Stimulated activated naive CD8-positive, alpha-beta T cell treated with anti-CD3 and anti-CD28 coated beads, Interleukin-15, Interleukin-2, amounts not matched to agents 100 U/mL and 50 U/mL, for 24 hours (primary cell): ENCODE measurements at regions not wholly inside any gene's neighbourhood (a gene's known extent, or its start where the extent isn't known, plus 50 kb on each side); places are given as distances from the start of the nearest gene placed in this dataset.

ENCODE experiments used
- ATAC-seq: fragments of 150-1000 bp; cut with Tn5 transposase; one replicate; pipeline ENCODE4 v1.10.0; 2021
- DNase-seq: peaks from one replicate; pipeline ENCODE4 v3.0.0; 2021

DNA sequence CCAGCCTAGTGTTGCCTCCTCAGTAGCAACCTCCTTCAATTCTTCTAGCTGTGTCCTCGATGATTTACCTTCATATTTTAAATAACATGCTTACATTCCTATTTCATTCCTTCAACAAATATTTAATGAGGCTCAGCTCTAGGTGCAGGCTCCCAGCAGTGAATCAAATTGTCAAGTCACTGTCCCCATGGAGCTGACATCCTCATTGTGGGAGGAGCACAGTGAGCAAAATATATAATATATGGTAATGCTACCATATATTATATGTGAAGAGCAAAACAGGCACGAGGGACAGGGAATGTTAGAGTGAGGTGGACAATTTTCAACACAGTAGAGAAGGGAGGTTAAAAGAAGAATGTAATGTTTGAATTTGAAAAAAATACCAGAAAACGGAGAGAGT, 869.1 kb downstream of the SLC4A3 start:
- no peak for DNase-seq
- ATAC-seq = no peak

DNA sequence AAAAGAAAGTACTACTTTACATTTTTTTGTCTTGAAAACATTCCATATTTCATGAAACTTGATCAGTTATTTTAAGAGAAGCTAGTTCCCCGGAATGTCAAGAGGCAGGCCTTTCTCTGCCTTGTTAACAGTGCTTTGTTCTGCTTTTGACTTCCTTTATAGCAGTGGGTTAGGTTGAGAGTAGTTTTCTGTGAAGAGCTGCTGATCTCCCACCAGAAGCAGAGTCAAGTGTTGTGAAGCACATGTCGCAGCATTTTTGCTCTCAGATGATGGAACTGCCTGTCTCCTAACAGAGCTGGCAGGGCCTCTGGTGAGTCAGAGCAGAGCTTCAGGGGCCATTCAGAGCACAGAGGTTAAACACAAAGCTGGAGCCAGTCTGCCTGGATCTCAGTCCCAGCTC, 871.8 kb downstream of the SLC4A3 start:
- no peak for DNase-seq

DNA sequence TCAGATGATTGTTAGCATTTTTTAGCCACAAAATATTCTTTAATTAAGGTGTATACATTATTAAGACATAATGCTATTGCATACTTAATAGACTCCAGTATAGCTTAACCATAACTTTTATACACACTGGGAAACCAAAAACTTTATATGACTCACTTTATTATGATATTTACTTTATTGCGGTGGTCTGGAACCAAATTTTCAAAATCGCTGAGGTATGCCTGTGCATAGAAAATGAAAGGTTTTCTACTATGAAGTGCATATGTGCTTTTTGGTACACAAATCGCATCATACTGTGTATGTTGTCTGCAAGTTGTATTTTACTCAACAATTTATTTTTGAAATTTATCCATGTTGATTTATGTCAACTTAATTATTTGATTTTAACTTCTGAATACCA, 875.1 kb downstream of the SLC4A3 start:
- ATAC-seq = no peak

More for the DNA sequence above, 871.8 kb downstream of the SLC4A3 start:
- ATAC-seq = no peak

DNA sequence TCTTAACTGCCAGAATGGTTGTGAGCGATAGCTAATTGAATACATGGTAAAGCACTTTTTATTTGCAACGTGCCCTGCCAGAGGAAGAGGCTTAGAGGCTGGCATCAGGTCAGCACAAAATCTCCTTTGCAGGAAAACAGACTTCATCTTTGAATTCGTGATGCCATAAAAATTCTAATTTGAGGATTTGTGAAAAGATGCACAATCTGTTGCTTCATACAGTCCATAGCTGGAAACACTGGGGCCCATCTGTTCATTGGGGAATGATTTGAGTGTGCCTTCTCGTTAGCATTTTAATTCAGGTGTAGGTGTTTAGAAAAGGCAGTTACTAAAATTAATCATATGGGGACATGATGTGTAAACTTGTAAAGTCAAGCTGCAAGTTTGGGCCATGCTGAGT, 876.0 kb downstream of the SLC4A3 start:
- DNase-seq = no peak
- ATAC-seq = no peak

More for the DNA sequence above, 875.1 kb downstream of the SLC4A3 start:
- no peak for DNase-seq

DNA sequence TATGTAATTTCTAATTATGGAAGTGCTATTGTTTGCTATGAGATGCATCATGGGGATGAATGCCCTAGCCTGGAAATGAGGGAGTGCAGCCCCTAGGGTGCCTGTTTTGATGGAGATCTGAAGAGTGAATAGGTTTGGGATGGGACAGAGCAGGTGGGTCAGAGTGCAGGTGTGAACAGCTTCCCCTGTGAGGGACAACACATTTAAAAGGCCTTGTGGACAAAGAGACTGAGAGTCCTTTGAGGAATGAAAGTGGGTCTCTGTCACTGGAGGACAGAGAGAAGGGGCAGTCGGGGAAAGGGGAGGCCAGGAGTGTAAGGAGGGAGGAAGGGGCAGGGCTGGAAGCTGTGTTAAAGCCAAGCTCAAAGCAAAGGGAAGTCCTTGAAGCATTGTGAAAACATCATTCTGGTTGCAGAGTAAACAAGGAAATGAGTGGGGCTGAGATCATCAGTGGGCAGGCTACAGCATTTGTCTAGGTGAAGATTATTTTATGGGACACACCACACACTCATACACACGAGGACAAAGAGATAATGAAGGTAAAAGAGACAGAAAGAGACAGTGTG, 877.6 kb downstream of the SLC4A3 start:
- no peak for ATAC-seq

DNA sequence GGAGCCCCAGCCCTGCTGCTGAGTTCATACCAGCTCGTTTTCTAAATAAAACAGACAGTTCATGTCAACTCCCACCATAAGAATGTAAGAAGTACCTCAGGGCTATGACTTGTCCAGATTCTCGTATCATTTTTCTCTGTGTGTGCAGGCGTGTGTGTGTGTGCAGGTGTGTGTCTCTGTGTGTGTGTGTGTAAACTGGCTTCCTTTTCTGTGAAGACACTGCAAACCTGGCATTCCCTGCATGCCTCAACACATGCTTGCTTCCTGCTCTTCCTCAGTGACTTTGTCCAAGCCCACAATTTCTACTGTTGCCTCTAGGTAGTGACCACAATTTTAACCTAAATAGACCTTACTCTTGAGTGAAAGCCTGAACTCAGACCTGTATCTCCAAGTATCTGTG, 879.0 kb downstream of the SLC4A3 start:
- DNase-seq = no peak
- no peak for ATAC-seq

More for the DNA sequence above, 877.6 kb downstream of the SLC4A3 start:
- DNase-seq = no peak

DNA sequence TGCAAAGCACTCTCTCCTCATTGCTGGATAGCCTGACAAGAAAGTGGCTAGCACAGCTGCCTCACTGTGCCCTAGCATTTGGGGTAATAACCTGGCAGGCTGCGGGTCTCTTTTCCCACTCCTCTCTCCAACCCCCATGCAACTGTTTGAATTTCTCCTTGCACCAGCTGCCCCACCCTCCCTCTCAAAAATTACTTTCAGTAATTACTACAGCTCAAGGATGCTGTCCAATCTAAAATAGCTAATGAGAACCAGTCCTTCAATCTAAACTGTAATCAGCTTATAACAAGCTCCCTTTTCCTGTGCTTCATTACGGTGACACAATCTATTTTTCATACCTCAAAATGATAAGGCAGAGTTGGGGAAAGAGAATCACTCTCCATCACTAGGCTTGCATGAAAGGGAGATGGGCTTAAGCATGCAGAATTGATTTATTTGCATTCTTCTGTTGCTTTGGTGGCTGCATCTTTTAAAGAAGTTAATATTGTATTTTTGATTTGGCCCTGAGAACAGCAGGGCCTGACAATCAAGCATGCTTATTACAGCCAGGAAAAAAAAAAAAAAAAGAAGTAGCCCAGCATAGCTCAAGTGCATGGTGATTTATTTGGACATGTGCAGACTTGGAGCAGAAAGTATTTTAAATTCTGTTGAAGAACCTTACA, 881.8 kb downstream of the SLC4A3 start:
- no peak for ATAC-seq
- no peak for DNase-seq

DNA sequence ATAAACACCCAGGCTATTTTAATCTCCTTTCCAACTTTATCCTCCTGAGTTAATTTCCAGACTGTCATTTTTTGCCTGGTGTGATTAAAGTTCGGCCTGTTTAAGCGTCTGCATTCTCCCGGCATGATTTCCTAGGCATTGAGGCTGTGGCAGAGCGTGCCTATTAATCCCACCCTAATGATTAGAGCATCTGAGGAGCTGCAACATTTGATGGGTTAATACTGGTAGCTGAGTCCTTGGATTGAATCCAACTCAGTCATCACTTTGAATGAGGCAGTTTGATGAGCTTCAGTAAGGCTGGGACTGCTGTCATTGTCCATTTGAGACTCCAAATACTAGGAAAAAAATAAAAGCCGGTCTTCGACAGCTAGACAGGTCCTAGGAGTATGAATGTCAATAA, 882.5 kb downstream of the SLC4A3 start:
- no peak for DNase-seq
- no peak for ATAC-seq

DNA sequence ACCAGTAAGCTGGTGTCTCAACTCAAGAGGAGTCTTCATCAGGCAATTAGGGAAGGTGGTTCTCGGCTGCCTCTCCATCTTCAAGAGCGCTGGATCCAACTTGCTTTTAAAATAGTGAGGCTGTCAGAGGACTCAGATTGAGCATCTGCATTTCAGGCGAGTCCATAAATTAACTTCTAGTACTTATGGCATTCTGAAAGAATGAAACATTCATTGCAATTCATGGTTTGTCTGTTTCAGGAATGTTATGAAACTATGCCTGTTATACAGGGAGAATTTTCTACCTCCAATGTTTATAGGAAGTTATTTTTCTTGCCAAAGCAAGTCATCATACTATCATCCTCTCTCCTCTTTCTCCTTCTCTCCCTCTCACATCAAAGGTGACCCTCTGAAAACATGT, 883.2 kb downstream of the SLC4A3 start:
- DNase-seq (no peak), ATAC-seq (no peak)

DNA sequence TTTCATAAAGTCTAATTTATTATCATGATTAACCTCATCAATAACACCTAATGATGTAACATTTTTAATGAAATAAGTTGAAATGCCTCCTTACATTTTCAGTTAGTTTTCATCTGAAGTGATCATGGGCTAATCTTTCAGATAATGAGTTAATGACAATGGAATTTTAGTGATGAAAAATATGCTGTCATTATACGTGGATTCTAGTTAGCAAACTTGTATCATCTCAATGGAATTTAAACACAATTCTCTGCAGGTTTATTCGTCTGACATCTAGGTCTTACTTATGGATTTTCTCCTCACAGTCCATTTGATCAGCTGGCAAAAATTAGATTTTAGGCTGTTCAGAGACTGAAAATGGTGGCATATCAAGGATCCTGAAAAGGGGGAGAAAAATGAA, 885.0 kb downstream of the SLC4A3 start:
- DNase-seq (no peak), ATAC-seq (no peak)

DNA sequence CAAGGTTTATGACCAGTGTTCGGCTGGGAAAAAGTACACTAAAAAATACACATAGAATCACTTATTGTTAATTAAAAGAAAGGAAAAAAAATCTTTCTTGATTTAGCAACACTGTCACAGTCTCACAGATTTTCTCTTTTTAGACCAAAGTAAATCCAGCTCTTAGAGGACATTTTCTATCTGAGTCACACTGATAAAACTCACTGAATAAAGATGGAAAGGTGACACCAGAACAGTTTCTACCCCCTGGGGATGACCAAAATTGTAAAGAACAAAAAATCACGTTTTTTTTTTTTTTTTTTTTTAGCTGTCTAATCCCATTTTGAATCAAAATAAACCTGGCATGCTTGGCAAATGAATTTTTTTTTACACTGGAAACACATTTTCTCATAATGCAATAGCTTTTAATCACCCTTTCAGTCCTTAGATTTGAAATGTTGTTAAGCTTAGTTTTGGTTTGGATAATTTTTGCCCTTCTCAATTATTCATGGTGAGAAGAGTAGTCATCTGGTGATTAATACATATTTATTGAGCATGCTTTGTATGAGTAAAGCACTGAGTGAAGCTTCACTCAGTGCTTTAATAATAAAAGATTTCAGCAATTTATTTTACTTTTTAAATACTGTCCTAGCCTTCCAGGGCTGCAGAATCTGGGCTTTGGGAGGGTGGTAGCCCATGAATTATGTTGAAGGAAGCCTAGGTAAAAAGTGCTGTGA, 886.3 kb downstream of the SLC4A3 start:
- DNase-seq = no peak
- ATAC-seq = no peak

DNA sequence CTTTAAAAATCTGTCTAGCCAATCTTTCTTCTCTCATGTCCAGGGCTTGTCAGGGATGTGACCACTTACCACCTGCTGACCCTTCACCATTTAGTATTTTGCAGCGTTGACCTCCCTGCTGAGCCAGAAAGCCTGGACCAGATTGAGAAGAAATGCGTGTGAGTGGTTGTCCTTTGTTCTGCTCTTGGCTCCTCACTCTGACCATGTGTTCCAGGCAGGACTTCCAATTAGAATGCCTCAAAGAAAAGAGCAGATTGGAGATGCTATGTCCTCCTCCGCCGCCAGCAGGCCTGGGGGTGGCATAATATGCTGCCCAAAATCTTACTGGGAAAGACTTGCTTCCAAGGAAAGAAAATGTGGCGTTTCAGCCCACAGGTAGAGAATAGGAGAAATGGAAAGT, 894.1 kb downstream of the SLC4A3 start:
- ATAC-seq (no peak), DNase-seq (no peak)

DNA sequence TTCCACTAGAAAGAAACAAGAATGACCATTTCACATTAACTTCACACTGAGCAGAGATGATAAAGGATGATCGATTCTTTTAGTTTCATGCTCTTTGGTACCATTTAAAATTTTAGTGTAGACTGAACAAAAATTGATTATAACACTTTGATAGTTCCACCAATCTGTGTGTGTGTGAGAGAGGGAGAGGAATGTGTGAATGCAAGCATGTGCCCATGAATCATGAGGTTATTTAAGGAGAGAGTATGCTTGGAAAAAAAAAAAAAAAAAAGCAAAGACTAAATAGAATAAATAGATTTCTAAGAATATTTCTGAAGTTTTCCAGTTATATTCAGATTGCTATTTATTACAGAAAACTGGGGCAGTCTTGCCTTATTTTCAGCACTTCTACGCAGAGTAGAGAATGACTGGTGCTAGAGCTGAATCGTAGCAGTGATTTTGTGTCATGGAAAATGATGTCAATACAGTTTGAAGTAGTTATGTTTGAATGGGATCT, 900.8 kb downstream of the SLC4A3 start:
- DNase-seq (no peak), ATAC-seq (no peak)

DNA sequence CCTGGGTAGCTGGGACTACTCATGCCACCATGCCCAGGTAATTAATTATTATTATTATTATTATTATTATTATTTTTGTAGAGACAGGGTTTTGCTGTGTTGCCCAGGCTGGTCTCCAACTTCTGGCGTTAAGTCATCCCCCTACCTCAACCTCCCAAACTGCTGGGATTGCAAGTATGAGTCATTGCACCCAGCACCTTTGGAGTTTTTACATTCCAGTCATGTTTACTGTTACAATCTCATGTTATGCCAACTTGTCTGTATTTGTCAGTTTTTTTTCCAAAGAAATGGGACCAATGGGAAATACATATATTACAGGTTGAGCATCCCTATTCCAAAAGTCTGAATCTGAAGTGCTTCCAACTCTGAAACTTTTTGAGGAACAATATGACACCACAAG, 903.8 kb downstream of the SLC4A3 start:
- ATAC-seq (no peak), DNase-seq (no peak)

DNA sequence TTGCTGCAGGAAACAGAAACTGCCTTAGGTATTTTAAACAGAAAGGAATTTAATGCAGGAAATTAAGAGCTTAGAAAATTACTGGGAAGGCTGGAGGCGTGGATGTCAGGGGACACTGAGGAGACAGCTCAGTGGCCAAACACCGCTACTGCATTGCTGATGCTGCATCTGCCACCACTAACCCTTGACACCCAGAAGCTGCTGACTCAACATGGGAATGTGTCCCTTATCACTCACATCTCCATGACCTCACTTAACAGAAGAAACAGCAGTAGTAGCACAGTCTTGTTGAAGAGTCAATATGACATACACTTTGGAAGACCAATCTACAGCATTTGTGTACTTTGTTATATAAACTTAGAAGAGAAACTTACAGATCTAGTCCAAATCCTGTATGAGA, 906.1 kb downstream of the SLC4A3 start:
- DNase-seq (no peak), ATAC-seq (no peak)

DNA sequence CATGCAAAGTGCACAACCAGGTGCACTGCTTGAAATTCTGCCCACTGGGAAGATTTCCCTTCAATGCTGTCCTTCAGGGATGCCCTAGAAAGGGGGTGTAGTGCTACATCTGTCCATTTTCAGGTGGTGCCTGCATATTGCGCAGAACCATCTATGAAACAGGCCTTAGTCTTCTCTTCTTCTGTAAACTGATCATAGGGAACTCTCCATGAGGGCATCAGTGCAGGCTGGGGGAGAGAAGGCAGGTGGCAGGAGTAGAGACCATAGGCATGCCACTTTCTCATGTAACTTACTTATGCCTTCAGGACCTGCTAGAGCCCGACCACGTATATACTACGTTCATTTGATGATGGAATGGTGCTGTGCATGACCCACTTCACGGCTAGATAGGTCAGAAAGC, 912.1 kb downstream of the SLC4A3 start:
- no peak for ATAC-seq

DNA sequence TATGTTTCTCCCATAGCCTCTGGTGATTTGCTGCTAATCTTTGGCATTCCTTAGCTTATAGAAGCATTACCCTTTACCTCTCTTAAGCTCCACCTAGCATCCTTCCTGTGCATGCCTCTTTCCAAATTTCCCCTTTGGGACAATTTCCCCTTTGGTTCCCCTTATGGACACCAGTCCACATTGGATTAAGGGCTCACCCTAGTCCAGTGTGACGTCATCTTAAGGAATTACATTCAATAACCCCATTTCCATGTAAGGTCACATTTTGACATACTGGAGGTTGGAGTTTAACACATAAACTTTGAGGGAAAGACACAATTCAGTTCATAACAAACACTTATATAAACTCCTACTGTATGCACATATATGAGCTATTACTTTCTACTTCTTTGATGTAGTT, 916.6 kb downstream of the SLC4A3 start:
- DNase-seq (no peak), ATAC-seq (no peak)

More for the DNA sequence above, 912.1 kb downstream of the SLC4A3 start:
- DNase-seq = no peak

DNA sequence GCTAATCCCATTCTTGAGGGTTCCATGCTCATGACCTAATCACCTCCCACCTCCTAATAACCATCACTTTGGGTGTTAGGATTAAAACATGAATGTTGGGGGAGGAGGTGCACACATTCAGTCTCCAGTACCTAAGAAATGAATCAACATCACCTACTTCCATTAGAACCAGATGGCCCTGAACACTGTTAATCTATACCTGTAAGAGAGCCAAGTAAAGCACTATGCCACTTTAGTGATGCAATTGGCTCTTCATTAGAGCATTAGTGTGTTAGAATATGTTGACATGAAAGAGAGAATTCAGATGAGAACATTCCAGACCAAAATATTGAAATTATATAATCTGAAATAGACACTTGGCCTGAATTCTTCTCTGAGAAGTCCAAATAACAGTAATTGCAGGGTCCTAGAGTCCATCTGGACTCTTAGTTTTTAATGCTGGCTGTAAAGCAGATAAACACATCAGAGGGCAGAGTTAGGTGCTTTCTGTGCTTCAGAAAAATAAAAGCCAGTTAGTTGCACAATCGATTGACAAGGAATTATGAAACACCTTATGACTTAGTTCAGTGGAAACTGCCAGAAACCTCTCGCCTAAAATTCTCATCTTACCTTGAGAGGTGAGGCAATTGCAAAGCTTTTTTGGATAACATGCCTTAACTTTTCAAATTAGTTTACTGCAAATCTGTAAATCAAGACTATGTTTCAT, 923.7 kb downstream of the SLC4A3 start:
- ATAC-seq = no peak
- no peak for DNase-seq

DNA sequence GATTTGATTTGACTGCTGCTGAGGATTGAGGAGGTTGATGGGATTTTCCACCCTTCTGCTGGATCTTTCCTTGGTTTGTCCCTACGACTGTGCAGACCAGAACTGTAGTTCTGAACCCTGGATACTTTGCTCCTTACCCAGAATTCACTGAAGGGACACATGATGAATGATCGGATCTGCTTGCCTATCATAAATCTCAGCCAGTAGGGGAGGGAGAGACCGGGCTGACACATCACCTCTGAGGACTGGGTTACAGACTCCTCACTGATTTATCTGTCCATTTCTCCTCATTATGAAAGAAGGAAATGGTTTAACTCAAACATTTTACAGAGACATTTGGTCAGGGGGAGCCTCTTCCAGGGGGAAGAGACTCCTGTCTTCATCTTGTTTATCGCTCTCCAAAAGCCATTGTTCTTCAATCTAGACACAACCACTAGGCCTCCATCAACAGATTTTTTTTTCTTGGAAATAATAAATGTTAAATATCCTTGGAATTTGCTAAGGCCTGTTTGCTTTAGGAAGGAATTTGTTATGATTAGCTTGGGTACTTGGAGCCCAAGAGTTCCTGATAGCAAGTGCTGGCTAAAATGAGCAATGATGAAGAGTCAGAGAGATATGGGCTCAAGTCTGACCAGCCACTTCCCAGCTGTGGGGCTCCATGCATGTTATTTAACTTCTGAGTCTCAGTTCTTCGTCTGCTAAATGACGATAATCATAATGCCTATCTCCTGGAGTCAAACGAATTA, 925.5 kb downstream of the SLC4A3 start:
- no peak for DNase-seq

DNA sequence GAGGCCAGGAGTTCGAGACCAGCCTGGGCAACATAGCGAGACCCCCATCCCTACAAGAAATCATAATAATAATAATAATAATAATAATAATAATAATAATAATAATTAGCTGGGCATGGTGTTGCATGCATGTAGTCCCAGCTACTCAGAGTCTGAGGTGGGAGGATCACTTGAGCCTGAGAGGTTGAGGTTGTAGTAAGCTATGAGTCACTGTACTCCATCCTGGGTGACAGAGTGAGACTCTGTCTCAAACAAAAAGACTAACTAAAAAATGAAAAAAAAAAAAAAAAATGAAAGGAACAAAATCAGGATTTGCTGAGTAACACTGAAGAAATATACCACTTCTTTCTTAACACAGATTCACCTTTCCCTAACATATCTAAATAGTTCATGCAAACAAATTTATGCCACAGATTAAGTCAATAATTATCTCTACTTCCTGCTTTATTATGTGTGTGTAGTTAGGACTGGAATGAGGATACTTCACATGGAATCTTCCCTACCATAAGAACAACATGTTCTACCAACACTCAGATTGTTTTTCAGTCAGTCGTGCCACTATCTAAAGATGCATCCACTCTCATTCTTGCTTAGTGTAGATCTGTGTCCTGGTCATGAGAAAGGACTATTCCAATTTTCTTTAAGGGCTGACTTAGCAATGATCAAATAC, 928.7 kb downstream of the SLC4A3 start:
- DNase-seq (no peak), ATAC-seq (no peak)

More for the DNA sequence above, 925.5 kb downstream of the SLC4A3 start:
- no peak for ATAC-seq

DNA sequence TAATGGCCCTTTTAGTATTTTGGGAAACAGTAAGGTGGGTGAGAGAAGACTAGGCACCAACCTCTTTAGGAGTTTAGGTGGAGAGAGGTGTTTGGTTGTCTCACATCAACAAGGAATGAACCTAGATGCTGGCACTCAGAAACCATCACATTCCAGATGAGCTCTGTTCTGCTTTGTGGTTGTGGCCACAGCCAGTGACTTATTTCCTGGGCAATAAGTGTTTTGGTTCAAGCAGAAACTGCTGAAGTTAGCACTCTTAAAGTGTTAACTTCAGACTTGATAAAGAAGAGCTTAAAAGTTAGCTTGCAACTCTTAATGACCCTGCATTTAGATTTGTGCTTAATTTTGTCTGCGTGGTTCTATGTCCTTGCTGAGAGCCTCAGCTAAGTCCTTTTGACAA, 929.2 kb downstream of the SLC4A3 start:
- DNase-seq (no peak), ATAC-seq (no peak)

DNA sequence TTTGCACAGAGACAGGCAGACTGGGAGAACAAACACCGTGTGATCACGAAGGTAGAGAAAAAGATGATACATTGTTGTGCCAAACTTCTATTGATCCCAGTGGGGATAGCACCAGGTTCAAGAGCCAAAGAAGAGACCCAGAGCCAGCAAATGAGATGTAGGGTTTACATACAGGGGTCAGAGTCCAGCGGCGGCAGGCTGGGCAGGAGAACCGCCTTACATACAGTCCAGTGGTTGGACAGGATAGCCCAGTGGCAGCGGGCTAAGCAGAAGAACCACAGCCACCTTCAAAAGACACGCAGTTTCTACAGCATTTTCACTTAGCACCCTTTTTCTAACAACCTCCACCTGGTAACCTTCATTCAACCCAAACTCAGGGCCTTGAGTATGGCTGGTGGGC, 932.8 kb downstream of the SLC4A3 start:
- ATAC-seq = no peak
- DNase-seq = no peak
